ENCODE measurements at regions not wholly inside any gene's neighbourhood (a gene's known extent, or its start where the extent isn't known, plus 50 kb on each side); places are given as distances from the start of the nearest gene placed in this dataset.

DNA sequence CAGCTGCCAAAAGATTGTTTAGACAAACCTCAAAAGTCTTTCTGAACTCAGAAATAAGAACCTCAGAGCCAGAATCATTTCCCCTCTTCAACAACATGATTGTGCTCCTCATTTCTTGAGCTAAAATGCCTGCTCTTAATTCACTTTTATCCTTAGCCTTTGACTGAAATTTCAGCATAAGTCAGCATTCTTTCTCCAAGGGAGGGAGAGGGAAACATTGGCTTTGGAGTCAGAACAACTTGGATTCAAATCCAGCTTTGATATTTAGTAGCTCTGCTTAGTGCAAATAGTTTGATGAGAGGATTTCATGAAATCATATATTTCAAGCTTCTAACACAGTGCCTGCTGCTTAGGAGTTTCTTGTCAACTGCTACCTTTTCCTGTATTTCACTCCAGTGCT is 484.6 kb upstream of the INTU start:
- TF ChIP-seq, protein P1, sequence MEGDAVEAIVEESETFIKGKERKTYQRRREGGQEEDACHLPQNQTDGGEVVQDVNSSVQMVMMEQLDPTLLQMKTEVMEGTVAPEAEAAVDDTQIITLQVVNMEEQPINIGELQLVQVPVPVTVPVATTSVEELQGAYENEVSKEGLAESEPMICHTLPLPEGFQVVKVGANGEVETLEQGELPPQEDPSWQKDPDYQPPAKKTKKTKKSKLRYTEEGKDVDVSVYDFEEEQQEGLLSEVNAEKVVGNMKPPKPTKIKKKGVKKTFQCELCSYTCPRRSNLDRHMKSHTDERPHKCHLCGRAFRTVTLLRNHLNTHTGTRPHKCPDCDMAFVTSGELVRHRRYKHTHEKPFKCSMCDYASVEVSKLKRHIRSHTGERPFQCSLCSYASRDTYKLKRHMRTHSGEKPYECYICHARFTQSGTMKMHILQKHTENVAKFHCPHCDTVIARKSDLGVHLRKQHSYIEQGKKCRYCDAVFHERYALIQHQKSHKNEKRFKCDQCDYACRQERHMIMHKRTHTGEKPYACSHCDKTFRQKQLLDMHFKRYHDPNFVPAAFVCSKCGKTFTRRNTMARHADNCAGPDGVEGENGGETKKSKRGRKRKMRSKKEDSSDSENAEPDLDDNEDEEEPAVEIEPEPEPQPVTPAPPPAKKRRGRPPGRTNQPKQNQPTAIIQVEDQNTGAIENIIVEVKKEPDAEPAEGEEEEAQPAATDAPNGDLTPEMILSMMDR (IDR thresholded peaks at IDR 0.05; ENCODE audit: insufficient read depth, low read length): no peak
- TF ChIP-seq GABPA (IDR thresholded peaks at IDR 0.05; ENCODE audit: low read depth): no peak

Measured in HL-60 (cell line).